ENCODE measurements at regions not wholly inside any gene's neighbourhood (a gene's known extent, or its start where the extent isn't known, plus 50 kb on each side); places are given as distances from the start of the nearest gene placed in this dataset.

DNA sequence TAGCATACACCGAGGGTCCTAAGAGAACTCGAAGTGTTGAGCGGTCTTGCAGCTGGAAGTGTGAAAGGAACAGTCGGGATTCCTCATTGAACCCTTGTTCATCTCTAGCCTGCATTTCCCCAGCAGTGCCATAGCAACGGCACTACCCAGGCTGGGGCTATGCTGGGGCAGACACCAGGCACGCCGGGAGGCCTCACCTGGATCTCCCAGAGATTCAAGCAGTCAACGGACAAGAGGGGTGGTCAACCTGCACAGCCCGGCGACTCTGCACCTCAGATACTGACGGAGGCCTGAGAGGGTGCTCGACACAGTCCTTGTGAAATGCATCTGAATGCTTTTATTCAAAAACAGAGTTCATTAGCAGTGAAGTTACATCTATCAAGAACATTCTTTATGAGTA lies 604.2 kb downstream of the GALR1 start:
- DNase-seq (ENCODE audit: low spot score) = no peak

DNA sequence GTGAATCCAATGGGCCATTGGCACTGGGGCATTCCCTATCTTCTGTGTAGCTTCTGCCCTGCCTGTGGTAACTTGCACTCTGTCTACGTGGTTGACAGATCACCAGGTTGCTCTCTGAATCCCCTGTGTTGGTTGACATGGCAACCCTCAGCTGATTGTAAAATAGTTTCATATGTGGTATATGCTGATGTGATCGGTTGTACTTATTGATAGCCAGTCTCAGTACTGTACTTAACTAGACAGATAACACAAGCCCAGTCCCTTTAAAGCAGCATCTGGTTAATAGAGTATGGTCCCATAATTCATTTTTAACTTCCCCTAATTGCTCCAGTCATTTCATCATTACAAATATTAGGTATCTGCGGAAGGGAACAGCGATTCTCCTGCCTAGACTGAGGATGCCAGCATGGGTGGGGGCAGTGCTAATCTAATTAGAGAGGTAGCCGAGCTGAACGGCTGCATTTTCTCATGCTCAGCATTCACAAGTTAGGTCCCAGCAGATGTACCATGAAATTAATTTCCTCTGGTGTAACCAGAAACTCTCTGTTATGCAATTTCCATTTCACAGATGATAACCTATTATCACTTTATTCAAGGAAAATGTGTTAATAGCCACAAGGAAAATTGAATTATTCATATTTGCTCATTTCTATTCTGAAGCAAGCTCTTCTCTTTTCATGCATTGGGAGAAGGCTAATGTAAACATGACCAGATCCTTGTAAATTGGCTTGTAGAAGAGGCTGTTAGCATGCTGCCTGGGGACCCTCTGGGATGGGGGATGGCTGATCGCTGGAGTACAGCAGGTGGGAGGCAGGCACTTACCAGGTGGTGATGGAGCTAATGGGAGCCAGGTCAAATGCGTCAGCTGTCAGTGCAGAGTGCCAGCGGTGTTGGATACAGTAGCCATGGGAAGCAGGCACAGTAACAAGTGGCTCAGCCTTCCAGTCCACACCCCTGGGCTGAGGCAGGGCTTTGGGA lies 608.3 kb downstream of the GALR1 start:
- DNase-seq (ENCODE audit: low spot score) = no peak

DNA sequence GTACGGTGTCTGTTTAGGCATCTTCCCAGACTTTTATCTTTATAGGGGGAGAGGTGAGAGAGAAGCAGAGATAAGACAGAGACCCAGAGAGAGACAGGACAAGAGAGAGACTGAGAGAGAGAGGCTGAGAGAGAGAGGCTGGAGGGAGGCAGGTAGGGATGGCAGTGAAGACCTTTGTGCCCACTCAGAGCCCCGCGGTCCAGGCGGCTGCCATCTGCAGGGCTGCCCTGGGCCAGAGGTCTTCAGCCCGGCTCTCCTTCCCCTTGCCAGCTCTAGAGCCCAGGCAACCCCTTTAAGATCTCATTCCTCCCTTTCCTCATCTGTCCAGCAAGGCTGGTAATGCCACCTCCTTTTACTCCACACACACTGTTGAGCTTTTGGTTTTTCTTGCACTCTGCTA lies 610.0 kb downstream of the GALR1 start:
- DNase-seq (ENCODE audit: low spot score) = no peak

DNA sequence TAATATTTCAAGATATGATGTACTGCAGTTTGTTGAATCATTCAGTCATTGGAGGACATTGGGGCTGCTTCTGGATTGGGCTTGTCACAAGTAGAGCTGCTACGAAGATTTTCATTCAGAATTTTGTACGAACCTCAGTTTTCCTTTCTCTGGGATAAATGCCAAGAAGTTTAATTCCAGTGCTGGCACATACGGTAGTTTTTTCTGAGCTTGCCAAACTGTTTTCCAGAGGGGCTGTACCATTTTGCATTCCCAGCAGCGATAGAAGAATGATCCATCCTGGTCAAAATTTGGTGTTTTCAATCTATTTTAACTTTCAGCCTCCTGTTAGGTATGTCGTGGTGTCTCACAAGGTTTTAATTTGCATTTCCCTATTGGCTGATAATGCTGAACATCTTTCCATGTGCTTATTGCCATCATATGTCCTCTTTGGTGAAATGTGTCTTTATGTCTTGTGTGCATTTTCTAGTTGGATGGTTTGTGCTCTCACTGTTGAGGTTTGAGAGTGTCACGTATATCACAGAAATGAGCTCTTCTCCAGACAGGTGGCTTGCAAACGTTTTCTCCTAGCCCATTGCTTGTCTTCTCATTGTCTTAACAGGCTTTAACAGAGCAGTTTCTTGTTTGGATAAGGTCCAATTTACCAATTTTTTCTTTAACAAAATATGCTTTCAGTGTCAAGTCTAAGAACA lies 612.6 kb downstream of the GALR1 start:
- DNase-seq (ENCODE audit: low spot score) = no peak

DNA sequence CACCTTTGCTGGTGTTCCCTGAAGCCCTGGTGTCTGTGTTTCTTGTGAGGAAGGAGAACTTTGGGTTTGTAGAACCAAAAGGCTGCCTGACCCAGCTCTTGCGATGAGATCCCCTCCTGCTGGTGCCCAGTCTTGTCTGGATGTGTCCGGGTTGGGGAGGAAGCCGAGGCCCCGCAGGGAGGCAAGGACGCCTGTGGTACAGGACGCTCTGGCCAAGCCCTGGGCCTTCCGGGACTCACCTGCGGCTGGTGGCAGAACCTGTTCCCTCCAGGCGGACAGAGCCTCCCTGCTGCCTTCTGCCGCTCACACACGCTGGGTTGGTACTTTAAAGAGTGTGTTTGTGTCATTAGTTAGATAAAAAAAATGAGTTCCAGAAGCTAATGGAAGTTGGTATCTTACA lies 616.2 kb downstream of the GALR1 start:
- DNase-seq (ENCODE audit: low spot score) = no peak

DNA sequence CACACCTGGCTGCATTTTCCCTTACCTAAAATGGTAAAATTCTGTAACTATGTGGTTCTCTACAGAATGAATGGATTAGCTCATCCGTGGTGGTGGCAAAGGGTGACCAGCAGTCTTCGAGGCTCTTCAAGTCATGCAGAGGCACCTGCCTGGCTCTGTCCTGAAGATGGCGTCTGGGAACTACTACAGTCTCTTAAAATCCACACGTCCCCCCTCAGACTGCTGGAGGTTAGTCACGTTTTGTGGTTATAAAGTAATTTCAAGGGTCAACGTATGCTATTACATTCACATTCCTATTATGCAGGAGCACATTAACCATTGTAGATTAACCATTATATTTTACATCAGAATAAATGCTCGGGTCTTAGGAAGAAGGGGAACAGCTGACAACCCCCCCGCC lies 616.7 kb downstream of the GALR1 start:
- no peak for DNase-seq (ENCODE audit: low spot score)

DNA sequence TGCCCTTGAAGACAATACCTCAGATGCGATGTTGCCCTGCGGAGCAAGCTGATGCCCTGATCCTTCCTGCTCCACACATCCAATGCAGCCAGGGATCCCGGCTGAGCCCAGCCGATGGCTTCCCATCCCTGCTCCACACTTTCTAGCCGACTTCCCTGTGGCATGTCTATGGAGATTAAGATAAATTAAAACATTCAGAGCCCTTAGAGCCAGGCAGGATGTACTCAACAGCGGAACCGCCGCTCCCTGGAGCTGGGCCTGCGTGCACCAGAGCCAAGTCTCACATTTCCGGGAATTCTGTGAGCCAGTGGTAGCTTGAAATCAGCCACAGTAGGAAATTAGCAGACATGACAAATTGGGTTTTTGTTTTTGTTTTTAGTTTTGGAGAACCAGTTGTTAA lies 620.6 kb downstream of the GALR1 start:
- no peak for DNase-seq (ENCODE audit: low spot score)

DNA sequence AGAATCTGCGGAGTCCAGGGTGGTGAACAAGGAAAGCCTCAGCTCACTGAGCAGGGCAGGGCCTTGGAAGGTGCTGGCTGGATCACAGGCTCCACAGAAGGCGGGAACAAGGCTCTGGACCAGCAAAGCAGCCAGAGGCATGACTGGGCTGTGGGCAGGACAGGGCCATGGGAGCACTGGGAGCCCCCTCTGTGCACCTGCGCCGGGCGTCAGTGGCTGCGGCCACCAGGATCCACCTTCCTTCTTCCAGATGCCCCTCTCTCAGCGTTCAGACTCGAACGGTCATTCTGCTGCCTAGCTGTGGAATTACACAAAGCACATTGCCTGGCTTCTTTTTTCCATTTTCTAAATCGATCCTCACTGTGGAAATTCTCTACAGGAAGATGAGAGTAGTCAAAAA lies 621.2 kb downstream of the GALR1 start:
- DNase-seq (ENCODE audit: low spot score) = no peak

DNA sequence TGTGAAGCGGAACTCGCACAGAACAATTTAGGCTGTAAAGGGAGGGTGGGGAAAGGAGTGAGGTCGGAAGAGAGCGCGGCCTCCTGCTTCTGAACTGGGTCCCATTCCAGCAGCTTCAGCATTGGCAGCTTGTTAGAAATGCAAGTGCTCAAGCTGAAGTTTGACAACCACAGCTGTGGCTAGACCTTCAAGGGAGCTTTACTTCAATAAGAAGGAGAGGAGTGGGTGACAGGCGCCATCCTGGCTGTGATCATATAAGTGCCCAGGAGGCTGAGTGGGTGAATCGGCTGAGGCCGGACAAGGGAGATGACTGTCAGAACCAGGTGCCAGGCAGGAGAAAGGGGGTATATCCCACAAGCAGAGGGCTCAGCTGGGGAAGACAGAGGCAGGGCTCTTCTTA lies 622.5 kb downstream of the GALR1 start:
- DNase-seq (ENCODE audit: low spot score) = no peak

DNA sequence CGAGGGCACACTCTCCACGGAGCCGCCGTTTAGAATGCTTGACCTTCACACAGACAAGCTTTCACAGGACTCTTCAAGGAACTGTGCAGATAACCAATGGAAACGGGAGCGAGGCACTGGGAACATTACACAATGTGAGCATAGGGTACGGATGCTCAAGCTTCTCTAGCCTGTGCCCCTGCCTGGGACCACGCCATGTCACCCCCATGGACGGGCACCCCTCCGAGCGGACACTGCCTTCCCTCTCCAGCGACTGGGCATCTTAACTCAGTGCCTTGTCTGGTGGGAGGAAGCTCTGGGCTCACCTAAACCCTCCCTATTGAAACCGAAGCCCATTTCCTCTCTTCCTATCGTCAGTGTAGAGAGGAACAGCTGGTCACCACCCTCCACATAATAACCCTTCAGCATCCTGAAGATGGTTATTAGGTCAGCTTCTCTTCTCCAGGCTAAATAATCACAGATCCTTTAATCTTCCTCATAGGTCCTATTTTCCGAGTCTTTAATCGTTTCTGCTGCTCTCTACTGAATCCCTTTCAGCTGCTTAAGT lies 626.7 kb downstream of the GALR1 start:
- DNase-seq (ENCODE audit: low spot score) = no peak

DNA sequence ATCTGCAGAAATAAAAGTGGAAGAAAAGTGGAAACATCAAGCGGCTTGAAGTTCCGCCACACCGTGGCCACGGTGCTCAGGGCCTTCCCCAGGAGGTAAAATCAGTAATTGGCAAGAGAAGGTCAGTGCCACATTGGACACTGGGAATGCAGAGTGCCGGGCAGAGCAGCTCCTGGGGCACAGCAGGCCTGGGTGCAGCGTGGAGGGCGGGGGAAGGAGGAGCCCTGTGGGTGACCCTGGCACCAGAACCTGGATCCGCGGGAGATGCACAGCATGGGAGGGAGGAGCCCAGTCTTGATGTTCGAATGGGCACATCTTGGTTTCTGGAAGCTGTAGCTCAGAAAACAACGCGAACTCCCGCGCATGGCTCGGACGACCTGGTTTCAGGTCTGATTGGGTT lies 630.2 kb downstream of the GALR1 start:
- DNase-seq (ENCODE audit: low spot score) = no peak

DNA sequence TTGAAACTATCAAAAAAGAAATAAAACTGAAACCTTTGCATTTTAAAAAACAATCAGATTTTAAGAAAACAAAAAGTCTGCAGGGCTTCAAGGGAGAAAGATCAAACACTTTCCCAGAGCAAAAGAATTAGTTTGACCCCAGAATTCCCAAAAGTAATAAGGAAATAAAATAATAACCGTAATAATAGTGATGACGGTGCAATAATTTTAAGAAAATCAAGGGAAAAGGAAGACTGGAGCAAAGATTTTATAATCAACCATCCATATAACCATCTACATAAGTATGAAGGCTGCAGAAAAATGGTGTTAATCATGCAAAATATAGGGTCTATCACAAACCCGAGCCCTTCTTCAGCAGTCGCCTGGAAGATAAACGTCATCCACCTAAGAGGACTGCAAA lies 634.8 kb downstream of the GALR1 start:
- DNase-seq (ENCODE audit: low spot score) = no peak

DNA sequence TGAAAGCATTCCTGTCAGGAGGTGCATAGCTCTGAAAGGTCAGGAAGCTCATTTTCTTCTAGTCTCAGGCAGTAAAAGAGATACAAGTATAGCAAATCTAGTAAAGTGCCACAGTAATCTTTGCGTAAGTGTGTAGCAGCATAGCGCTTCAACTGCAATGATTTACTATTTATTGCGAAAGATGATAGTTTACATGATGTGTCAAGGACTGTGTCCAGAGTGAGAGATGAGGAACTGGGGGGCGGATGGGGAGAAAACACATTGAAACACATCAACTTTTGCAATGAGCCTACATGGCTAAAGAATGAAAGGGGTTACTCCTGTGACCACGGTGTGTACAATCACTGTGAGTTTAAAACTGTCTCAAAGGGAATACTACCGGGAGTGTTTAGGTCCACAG lies 644.4 kb downstream of the GALR1 start:
- no peak for DNase-seq (ENCODE audit: low spot score)

DNA sequence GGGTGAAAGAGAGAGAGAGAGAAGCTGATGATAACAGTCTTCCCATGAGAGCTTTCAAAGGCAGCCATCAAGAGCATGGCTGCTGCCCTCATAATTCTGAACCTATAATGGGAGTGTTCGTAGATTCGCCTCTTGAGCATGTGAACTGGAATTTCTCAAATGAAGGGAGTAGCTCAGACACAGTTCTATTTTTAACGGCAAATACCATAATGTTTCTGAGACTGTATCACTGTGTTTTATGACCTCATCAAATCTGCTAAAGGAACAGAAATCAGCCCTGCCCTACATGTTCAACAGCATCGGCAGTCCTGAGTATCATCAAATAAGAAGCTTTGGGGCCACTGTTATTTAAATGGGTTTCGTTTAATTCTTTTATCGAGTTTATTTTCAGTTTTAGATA lies 645.6 kb downstream of the GALR1 start:
- DNase-seq (ENCODE audit: low spot score) = no peak

DNA sequence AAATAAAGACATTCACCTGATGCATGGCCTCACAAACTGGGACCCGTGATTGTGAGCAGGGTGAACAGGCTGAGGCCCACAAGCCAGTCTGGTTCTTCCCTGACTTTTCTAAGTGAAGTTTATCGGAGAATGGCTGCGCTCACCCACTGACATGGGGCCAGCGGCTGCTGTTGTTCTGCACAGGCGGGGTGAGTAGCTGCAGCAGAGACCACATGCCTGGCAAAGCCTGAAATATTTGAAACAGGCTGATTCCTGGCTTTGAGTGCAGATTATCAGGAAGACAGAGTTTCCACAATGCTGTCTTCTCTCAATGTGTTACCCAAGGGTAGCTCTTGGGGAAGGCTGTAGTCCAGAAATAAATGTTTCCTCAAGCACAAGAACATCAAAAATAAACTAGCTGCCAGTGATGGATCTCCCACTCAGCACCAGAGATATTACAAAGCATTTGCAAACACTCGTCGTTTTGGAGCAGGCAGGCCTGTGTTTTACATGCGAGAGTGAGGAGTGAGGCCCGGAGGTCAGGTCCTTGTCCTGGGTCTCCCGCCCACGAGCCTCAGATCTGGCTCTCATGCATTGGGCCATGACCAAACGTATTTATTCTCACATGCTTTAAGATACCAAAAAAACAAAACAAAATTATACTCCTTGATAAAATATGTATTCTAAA lies 647.1 kb downstream of the GALR1 start:
- DNase-seq (ENCODE audit: low spot score) = no peak

DNA sequence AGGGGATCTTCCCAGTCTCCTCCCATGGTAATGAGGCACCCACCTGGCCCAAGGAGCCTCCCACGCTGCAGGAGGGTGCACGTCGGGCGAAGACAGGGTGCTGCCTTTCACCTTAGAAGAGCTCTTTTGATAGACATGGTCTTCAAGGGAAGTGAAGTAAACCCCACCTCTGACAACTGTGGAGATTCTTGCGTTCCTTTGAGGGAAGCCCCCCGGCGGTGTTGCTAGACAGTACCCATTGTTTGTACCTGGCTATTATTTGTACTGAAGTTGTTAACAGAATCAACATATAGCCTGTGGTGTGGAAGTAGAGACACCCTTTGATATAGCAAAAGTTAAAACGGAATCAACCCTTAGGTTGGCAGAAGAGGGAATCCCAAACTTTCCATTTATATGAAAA lies 648.0 kb downstream of the GALR1 start:
- no peak for DNase-seq (ENCODE audit: low spot score)

DNA sequence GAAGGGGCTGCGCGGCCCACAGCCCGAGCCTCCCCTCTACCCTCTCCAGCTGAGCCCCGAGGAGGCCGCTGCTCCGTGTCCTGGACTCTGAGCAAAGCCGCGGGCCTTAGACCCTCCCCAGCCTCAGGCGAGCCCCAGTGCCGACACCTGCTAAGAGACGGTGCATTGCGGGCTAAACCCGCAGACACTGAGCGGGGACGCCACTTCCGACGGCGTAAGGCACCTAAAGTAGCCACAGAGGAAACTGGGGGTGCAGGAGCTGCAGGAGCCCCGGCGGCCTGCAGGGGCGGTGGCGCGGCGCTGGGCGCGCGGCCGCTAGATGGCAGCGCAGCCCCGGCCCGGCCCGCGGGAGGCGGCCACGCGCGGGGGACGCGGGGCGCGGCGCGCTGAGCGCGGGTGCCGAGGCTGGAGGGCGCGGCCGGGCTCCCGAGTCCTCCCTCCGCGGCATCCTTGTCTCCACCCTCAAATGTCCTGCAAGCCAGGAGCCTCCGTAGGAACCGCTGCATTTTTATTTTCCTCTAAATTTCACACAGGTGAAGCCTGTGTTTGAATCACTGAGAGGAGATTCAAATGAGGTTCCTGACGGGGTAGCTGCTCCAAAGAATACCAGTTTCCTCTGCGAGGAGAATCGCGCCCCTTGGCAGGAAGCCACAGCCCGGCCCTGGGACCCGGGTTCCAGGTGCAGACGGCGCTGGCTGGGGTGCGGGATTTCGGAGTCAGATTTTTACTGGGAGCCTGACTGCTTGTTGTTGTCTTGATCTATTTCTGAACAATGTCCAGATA lies 650.5 kb downstream of the GALR1 start:
- DNase-seq (ENCODE audit: low spot score) = peak; percentile 60

DNA sequence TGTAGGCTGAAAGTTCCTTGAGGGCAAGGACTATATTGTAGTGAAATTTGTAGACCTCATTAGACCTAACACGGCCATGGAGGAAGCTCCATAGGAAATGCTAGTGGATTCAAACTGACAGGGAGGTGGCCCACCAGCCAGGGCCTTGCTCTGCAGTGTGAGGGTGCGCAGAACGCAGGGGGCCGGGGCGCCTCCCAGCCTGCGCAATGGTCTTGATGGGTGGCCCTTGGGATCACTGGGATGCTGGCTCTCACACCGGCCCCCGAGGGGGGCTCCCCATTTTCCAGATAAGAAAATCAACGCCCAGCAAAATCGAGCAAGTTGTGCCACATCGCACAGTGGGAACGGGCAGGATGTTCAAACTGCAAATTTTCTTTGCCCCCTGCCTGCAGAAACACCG lies 655.4 kb downstream of the GALR1 start:
- DNase-seq (ENCODE audit: low spot score) = no peak

DNA sequence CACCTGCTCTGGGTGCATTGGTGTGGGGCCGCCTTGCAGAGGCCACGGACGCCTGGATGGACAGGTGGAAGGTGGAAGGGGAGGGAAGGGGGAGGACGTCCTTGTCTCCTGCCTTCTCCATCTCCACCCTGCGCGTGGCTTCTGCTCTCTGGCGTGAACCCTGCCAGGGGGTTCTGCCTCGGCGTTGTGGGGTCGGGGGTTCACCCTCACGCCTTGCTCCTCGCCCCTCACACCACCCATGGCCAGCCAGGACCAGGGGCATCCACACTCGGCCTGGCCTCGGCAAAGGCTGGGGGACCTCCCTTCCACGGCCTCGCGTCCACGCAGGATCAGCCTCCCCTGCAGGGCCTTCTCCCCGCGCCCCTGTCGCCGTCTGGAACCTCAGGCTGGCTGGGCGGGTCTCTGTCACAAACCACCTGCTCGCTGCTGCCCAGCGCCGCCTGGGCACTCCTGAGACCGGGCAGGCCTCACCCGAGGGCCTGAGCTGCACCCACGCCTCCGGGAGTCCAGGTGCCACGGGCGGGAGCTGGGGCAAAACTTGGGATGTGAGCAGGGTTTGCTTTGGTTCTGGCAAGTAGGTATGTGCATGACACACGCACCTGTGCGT lies 655.9 kb downstream of the GALR1 start:
- DNase-seq (ENCODE audit: low spot score) = no peak

DNA sequence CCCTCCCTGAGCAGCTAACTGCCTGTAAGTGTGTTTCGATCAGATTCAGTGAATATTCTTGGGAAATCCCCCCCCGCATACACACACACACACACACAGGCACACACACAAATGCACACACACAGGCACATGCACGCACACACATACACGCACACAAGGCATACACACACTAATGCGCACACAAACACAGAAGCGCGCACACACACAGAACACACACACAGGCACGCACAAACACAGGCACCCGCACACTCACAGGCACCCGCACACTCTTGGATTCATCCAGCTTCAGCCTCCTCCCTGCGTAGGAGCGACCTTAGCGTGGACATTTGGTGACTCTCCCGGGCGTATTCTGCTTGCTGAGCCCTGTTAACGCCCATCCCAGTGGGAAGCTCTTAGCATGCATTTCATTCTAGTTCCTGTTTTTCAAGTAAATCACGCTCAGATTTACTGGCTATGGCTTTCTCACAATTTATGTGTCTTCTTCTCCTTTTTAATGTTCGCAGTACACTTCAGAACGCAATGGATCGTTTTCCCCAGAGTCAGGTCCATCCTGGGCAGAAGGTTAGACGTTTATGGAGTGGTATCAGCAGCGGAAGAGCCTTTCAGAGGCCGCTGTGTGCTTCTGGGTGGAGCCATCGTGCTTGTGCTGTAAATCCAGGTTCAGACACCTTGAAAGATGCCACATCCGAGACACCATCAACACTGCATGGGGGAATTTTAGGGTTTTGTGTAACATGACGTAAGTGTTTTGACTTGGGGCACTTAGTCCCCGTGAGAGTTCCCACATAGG lies 656.6 kb downstream of the GALR1 start:
- DNase-seq (ENCODE audit: low spot score) = no peak

DNA sequence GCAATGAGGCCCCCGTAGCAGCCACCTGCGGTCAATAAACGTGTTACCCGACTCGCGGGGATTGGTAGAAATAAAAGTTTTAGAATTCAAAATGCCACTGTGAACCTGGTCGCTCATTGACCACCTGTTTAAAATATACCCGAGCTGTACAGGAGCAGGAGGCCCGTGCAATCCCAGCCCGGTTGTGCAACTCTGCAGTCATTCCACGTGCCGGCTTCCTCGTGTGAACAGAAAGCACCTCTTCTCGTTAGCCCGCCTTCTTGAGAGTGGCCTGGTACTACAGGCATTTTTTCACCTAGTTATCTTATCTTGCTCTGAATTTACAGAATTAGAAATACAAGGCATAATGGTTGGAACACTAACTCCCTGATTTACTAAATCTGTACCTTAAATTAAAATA lies 660.7 kb downstream of the GALR1 start:
- DNase-seq (ENCODE audit: low spot score) = no peak

Data from activated CD4-positive, alpha-beta T cell treated with anti-CD3 and anti-CD28 coated beads, Interleukin-2, Interleukin-4, amounts not matched to agents 100 ng/mL and 50 ng/mL, durations not matched to agents 16 hours and 8 hours (primary cell).